Vagina (tissue), 2 donors: ENCODE measurements at regions not wholly inside any gene's neighbourhood (a gene's known extent, or its start where the extent isn't known, plus 50 kb on each side); places are given as distances from the start of the nearest gene placed in this dataset.

Experiments
- DNase-seq, 2 donors: peaks; one replicate each; pipeline ENCODE4 v3.0.0-alpha.2; 2017; ENCODE audit errors: extremely low spot score in 2 of 2
- H3K27ac ChIP-seq: fragments of 200-600 bp; sonication (generic); one replicate; pipeline ENCODE4 v1.5.1; 2019
- H3K27me3 ChIP-seq: fragments of 200-600 bp; sonication (generic); one replicate; pipeline ENCODE4 v1.5.1; 2019
- H3K36me3 ChIP-seq, 2 donors: fragments of 200-600 bp; sonication (generic); one replicate each; pipeline ENCODE4 v1.5.1; 2017 to 2019
- H3K4me1 ChIP-seq: fragments of 200-600 bp; sonication (generic); one replicate; pipeline ENCODE4 v1.5.1; 2019
- H3K4me3 ChIP-seq, 2 donors: fragments of 200-600 bp; sonication (generic); 1 replicate in 1 of 2; 2 replicates in 1 of 2; pipeline ENCODE4 v1.5.1; 2016 to 2019
- H3K9me3 ChIP-seq: fragments of 200-600 bp; sonication (generic); one replicate; pipeline ENCODE4 v1.5.1; 2019
- CTCF ChIP-seq, 3 experiments: fragments of 450-650 bp in 2 of 3; fragments of 200-600 bp in 1 of 3; sonication (generic) in 1 of 3; IDR thresholded peaks; one replicate each; pipeline ENCODE4 v1.5.1; 2017 to 2019; ENCODE audit warnings: antibody characterized with exemption in 3 of 3, mild to moderate bottlenecking in 2 of 3, moderate library complexity in 2 of 3
- POLR2A ChIP-seq, 2 donors: fragments of 450-650 bp; IDR thresholded peaks; one replicate each; pipeline ENCODE4 v1.6.1; 2017; ENCODE audit warnings: antibody characterized with exemption in 2 of 2, mild to moderate bottlenecking in 2 of 2, moderate library complexity in 2 of 2
- POLR2AphosphoS5 ChIP-seq, 2 donors: sonication (generic); formaldehyde crosslinking; IDR thresholded peaks; one replicate each; pipeline ENCODE4 v1.9.0; 2017; ENCODE audit warnings: antibody characterized with exemption in 2 of 2, mild to moderate bottlenecking in 2 of 2, low read depth in 1 of 2; ENCODE audit not compliant: insufficient read depth in 1 of 2
- intact Hi-C: fragments of 100-400 bp; cut with DNase I; formaldehyde crosslinking; loops from one replicate; pipeline ENCODE4 v1.15.1; 2023

DNA sequence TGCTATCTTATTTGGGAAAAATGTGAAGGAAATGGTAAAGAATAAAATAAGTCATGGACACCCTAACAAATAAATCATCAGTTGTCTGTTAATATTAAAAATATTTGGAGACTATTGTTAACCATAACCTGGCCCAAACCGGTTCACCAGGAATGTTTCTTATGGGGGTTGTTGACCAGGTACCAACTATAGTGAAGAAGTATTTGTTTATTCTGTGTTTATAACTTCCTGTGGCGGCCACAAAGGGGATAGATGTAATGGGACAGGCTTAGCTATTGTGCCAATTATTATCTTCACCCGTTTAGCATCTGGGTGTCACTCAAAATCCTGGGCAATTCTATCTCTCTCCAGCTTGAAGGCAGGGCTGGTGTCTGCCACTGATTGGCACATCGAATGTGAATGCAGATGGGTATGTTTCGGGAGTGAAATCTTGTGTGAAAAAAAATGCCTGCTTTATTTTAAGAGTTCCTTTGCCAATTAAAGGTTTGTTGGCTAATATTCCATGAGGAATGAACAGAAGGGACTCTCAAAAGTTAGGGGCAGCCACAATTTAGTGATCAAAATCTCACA is 500.9 kb downstream of the ARL4A start:
- intact Hi-C loops = no loop called here
- no peaks in the 10 kb centered on the region for H3K4me1 ChIP-seq
- no peaks in the 10 kb centered on the region for H3K27me3 ChIP-seq
- no peak overlapping the region for H3K27ac ChIP-seq
- no peak overlapping the region for H3K4me3 ChIP-seq
- TF ChIP-seq POLR2A (IDR thresholded peaks at IDR 0.05) (no peak), POLR2AphosphoS5 (IDR thresholded peaks at IDR 0.05; ENCODE audit: insufficient read depth in 1 of 2, low read depth in 1 of 2) (no peak), CTCF (IDR thresholded peaks at IDR 0.05) (no peak)
- H3K9me3 ChIP-seq = no peaks in the 10 kb centered on the region
- H3K36me3 ChIP-seq = no peaks in the 10 kb centered on the region
- DNase-seq = no peak

- Histone ChIP-seq H3K27me3 (no peaks in the 10 kb centered on the region), H3K4me1 (no peaks in the 10 kb centered on the region)
- no peak for DNase-seq
Observed at GRCh38 chr7:13188922-13189321, 501.5 kb downstream of the ARL4A start.

DNA sequence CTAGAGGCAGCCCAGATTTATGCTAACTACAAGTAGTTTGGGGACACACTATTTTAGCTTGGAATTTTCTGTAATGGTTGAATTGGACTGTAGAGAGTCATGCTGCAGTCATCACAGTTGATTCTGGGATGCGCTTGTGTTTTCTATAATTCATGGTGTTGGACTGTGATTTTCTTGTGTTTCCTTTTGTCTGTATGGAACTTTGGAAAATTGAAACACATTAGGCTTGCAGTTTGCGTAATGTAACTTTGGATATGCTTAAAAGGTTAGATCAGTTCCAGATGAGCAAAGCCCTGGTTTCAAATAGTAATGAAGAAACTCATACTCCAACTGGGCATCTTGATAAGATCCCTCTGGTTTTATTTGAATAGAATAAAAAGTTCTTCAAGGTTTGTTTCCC is 502.2 kb downstream of the ARL4A start:
- intact Hi-C loops = no loop called here
- Histone ChIP-seq H3K27ac (no peak overlapping the region), H3K36me3 (no peaks in the 10 kb centered on the region), H3K27me3 (no peaks in the 10 kb centered on the region), H3K4me1 (no peaks in the 10 kb centered on the region), H3K9me3 (no peaks in the 10 kb centered on the region), H3K4me3 (no peak overlapping the region)
- no peak for DNase-seq
- TF ChIP-seq POLR2A (IDR thresholded peaks at IDR 0.05) (no peak), POLR2AphosphoS5 (IDR thresholded peaks at IDR 0.05; ENCODE audit: insufficient read depth in 1 of 2, low read depth in 1 of 2) (no peak), CTCF (IDR thresholded peaks at IDR 0.05) (no peak)

More at GRCh38 chr7:13188922-13189321, 501.5 kb downstream of the ARL4A start:
- no peaks in the 10 kb centered on the region for H3K9me3 ChIP-seq
- H3K27ac ChIP-seq = no peak overlapping the region
- H3K4me3 ChIP-seq = no peak overlapping the region
- TF ChIP-seq POLR2AphosphoS5 (IDR thresholded peaks at IDR 0.05; ENCODE audit: insufficient read depth in 1 of 2, low read depth in 1 of 2) (no peak), POLR2A (IDR thresholded peaks at IDR 0.05) (no peak), CTCF (IDR thresholded peaks at IDR 0.05) (no peak)
- intact Hi-C loops = no loop called here
- no peaks in the 10 kb centered on the region for H3K36me3 ChIP-seq

- Histone ChIP-seq H3K36me3 (no peaks in the 10 kb centered on the region), H3K27ac (no peak overlapping the region), H3K4me1 (no peaks in the 10 kb centered on the region), H3K9me3 (no peaks in the 10 kb centered on the region), H3K27me3 (no peaks in the 10 kb centered on the region), H3K4me3 (no peak overlapping the region)
- DNase-seq = no peak
- intact Hi-C loops = no loop called here
- TF ChIP-seq CTCF (IDR thresholded peaks at IDR 0.05) = no peak
- no peak for TF ChIP-seq POLR2A (IDR thresholded peaks at IDR 0.05)
- TF ChIP-seq POLR2AphosphoS5 (IDR thresholded peaks at IDR 0.05; ENCODE audit: insufficient read depth in 1 of 2, low read depth in 1 of 2) = no peak
Observed at GRCh38 chr7:13197501-13197900, 510.1 kb downstream of the ARL4A start.

DNA sequence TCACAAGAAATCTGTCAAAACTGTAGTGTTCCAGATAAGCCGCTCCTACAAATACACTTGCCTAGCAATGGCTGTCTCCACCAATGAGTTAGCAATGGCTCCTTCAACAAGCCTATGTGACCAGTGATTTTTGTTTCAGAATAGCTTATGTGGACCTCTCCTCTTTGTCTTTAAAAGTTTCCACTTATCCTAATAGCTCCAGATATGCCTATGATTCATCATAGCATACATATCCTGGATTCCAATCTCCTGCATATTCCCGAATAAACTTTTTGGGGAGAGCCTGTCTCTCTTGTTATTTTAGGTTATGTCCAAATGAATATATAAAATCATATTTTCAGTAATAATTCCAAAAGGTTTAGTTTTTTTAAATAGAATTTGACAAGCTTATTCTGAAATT is 510.6 kb downstream of the ARL4A start:
- H3K27me3 ChIP-seq = no peaks in the 10 kb centered on the region
- H3K9me3 ChIP-seq = no peaks in the 10 kb centered on the region
- no peak for TF ChIP-seq CTCF (IDR thresholded peaks at IDR 0.05)
- TF ChIP-seq POLR2AphosphoS5 (IDR thresholded peaks at IDR 0.05; ENCODE audit: insufficient read depth in 1 of 2, low read depth in 1 of 2) = no peak
- TF ChIP-seq POLR2A (IDR thresholded peaks at IDR 0.05) = no peak
- intact Hi-C loops = no loop called here
- no peaks in the 10 kb centered on the region for H3K4me1 ChIP-seq
- no peaks in the 10 kb centered on the region for H3K36me3 ChIP-seq
- no peak overlapping the region for H3K4me3 ChIP-seq
- no peak overlapping the region for H3K27ac ChIP-seq
- no peak for DNase-seq
